Ramos (cell line): ENCODE measurements at regions not wholly inside any gene's neighbourhood (a gene's known extent, or its start where the extent isn't known, plus 50 kb on each side); places are given as distances from the start of the nearest gene placed in this dataset.
"Not testable (repeated sequence)": the region's sequence is repeated elsewhere in the genome, so short reads cannot be mapped to it uniquely, and the experiment has no call there.

Source experiments
- in situ Hi-C: fragments of 300-500 bp; cut with MboI; formaldehyde crosslinking; loops from one replicate; pipeline ENCODE4 v1.14.3; 2022; ENCODE audit warnings: low sequenced_read_pairs; ENCODE audit not compliant: unreplicated experiment

- in situ Hi-C loops: no loop called here
Measured at GRCh38 chr2:225270053-225270452, 129.5 kb upstream of the NYAP2 start.

GRCh38 chr2:225254363-225254762 is 145.1 kb upstream of the NYAP2 start:
- in situ Hi-C loops: no loop called here

- in situ Hi-C loops: no loop called here
Measured at GRCh38 chr2:225244933-225245332, 154.6 kb upstream of the NYAP2 start.

- in situ Hi-C loops: no loop called here
Measured at GRCh38 chr2:225236769-225237323, 162.7 kb upstream of the NYAP2 start.

GRCh38 chr2:225233234-225233633 is 166.3 kb upstream of the NYAP2 start:
- in situ Hi-C loops: no loop called here

- in situ Hi-C loops: no loop called here
Measured at GRCh38 chr2:225231900-225232299, 167.6 kb upstream of the NYAP2 start.

- in situ Hi-C loops: not testable (repeated sequence)
Measured at GRCh38 chr2:225229346-225229745, 170.2 kb upstream of the NYAP2 start.

- in situ Hi-C loops: no loop called here
Measured at GRCh38 chr2:225226441-225226840, 173.1 kb upstream of the NYAP2 start.

- in situ Hi-C loops: no loop called here
Measured at GRCh38 chr2:225223301-225223700, 176.2 kb upstream of the NYAP2 start.

GRCh38 chr2:225207471-225207870 is 165.2 kb upstream of the DOCK10 start:
- in situ Hi-C loops: no loop called here

- in situ Hi-C loops: no loop called here
Measured at GRCh38 chr2:225207043-225207442, 164.8 kb upstream of the DOCK10 start.

GRCh38 chr2:225196579-225196978 is 154.3 kb upstream of the DOCK10 start:
- in situ Hi-C loops: no loop called here

- in situ Hi-C loops: no loop called here
Measured at GRCh38 chr2:225192869-225193268, 150.6 kb upstream of the DOCK10 start.

GRCh38 chr2:225190987-225191386 is 148.7 kb upstream of the DOCK10 start:
- in situ Hi-C loops: no loop called here

- in situ Hi-C loops: no loop called here
Measured at GRCh38 chr2:225184948-225185347, 142.7 kb upstream of the DOCK10 start.

- in situ Hi-C loops: no loop called here
Measured at GRCh38 chr2:225182126-225182525, 139.9 kb upstream of the DOCK10 start.

GRCh38 chr2:225177098-225177497 is 134.8 kb upstream of the DOCK10 start:
- in situ Hi-C loops: no loop called here

- in situ Hi-C loops: no loop called here
Measured at GRCh38 chr2:225173909-225174308, 131.6 kb upstream of the DOCK10 start.

GRCh38 chr2:225171350-225171749 is 129.1 kb upstream of the DOCK10 start:
- in situ Hi-C loops: no loop called here

GRCh38 chr2:225170162-225170561 is 127.9 kb upstream of the DOCK10 start:
- in situ Hi-C loops: no loop called here

- in situ Hi-C loops: no loop called here
Measured at GRCh38 chr2:225169396-225169795, 127.1 kb upstream of the DOCK10 start.

GRCh38 chr2:225165052-225165451 is 122.8 kb upstream of the DOCK10 start:
- in situ Hi-C loops: no loop called here
